Activated naive CD8-positive, alpha-beta T cell (primary cell): ENCODE measurements at regions not wholly inside any gene's neighbourhood (a gene's known extent, or its start where the extent isn't known, plus 50 kb on each side); places are given as distances from the start of the nearest gene placed in this dataset.

Source experiments
- H3K27ac Mint-ChIP-seq: one replicate; pipeline ENCODE4 v1.8.0; 2021; ENCODE audit warnings: mixed read lengths
- H3K27me3 Mint-ChIP-seq: one replicate; pipeline ENCODE4 v1.8.0; 2021; ENCODE audit warnings: mixed read lengths
- H3K36me3 Mint-ChIP-seq: one replicate; pipeline ENCODE4 v1.8.0; 2021; ENCODE audit warnings: mixed read lengths
- H3K4me1 Mint-ChIP-seq: one replicate; pipeline ENCODE4 v1.8.0; 2021; ENCODE audit warnings: low read depth, mixed read lengths
- H3K4me3 Mint-ChIP-seq: one replicate; pipeline ENCODE4 v1.8.0; 2021; ENCODE audit warnings: mild to moderate bottlenecking, mixed read lengths
- H3K9me3 Mint-ChIP-seq: one replicate; pipeline ENCODE4 v1.8.0; 2021; ENCODE audit warnings: low read depth, mixed read lengths

DNA sequence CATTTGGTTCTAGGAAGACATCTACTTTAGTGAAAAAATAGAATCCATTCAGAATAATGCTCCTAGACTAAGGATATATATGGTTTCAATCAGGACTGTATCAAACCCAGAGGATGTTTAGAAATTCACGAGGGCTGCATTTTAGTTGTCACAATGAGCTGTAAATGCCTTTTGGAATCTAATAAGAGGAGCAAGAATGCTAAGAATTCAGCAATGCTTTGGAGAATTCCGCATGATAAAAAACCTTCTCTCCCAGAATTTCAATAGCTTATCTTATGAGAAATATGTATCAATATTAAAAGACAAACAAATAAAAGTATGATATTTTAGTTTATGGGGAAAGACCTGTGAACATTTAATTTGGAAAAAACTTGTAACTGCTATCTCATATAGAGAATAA lies 885.1 kb downstream of the ZPLD1 start:
- Mint-ChIP-seq H3K36me3 (no peaks in the 10 kb centered on the region), H3K4me3 (no peak overlapping the region), H3K27ac (no peak overlapping the region), H3K9me3 (no peaks in the 10 kb centered on the region), H3K27me3 (no peaks in the 10 kb centered on the region), H3K4me1 (no peaks in the 10 kb centered on the region)

DNA sequence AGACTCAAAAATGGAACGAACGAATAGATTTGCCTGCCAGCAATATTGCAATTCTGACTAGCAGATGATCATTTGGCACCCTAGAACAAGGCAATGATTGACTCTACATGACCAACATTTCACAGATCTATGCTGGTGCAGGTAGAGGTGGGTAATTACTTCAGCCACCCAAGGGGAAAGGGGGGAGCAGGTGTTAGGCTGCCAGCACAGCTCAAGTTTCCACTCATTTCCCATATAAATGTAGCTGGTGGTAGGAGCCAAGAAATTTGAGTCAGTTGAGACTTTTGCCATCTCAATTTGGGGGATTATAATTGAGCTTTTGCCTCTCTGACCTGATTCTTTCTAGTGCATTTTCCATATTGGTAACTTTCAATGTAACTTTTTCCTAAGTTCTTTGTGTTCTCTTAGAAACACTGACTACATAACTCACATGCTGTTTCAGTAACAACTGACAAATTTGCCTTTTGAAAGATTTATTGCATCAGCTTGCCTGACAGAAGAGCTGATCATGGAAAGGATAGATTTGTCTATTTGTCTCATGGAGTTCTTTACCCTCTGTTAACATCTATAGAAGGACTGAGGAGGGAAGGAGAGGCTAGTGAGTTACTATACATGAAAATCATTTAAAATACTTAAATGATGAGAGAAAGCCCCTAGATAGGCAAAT lies 902.5 kb downstream of the ZPLD1 start:
- Mint-ChIP-seq H3K27me3 (peaks cover 2% of the 10 kb centered on the region), H3K36me3 (no peaks in the 10 kb centered on the region), H3K4me1 (no peaks in the 10 kb centered on the region), H3K9me3 (no peaks in the 10 kb centered on the region), H3K27ac (no peak overlapping the region), H3K4me3 (no peak overlapping the region)

DNA sequence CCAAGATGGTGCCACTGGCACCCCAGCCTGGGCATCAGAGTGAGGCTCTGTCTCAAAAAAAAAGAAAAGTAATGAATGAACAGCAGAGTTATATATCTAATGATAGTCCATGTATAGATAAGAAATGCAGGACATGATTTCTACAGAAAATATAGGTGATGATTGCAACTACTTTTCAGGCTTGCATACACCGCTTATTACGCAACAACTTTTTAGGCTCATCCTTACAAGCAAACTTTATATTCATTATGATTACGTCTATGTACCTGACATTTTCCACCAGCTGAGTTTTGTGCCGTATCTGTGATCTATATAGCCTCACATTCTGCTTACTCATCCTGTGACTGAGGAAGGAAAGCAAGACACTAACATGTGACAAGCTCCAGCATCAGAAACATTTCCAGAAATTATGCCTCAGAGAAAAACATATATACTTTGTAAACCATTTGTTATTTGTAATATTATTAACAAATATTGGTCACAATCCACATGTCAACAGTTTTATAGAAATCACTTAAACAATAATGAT lies 906.3 kb downstream of the ZPLD1 start:
- no peaks in the 10 kb centered on the region for H3K4me1 Mint-ChIP-seq
- no peak overlapping the region for H3K4me3 Mint-ChIP-seq
- no peaks in the 10 kb centered on the region for H3K9me3 Mint-ChIP-seq
- no peaks in the 10 kb centered on the region for H3K27me3 Mint-ChIP-seq
- no peak overlapping the region for H3K27ac Mint-ChIP-seq
- H3K36me3 Mint-ChIP-seq = no peaks in the 10 kb centered on the region

DNA sequence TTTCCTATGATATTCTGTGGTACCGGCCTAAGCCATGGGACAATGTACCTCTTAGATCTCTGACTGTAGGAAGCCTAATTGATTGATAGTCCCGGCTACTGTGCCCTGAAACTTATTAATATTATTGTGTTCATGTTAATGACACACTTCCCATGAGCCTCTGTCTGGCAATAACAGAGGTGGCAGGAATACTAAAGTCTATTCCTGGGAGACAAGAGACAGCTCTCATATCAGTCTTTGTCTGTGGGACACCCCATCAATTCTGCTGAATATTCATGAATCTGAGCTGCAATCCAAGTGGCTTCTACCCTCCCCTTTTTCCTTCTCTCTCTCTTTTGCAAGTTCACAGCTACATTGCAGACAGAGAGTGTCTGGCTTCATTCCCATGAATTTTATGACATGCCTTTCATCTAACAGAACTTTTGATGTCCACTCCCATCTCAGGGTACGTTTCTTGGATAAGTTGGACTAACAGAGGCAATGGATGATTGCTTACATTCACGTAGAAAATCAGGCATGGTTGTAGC lies 907.5 kb downstream of the ZPLD1 start:
- Mint-ChIP-seq H3K4me3 (no peak overlapping the region), H3K27me3 (no peaks in the 10 kb centered on the region), H3K4me1 (no peaks in the 10 kb centered on the region), H3K27ac (no peak overlapping the region), H3K9me3 (no peaks in the 10 kb centered on the region), H3K36me3 (no peaks in the 10 kb centered on the region)

DNA sequence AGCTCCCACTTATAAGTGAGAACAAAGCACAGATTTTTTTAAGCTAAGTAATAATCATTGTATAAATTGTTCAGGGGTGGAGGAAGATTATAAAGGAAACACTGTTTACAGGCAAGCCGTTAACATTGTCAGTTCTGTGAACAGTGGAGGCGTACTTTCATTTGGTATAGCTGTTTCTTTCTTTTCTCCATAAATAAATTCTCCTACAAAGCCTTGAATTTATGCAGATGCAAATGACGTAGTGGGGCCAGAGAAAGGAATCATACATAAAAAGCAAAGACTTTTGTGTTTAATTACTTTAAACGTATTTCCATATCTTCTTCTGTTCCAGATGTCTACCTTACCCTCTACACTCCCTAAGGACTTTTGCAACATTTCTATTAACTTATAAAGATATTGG lies 914.9 kb downstream of the ZPLD1 start:
- Mint-ChIP-seq H3K4me1 (no peaks in the 10 kb centered on the region), H3K9me3 (no peaks in the 10 kb centered on the region), H3K27ac (no peak overlapping the region), H3K4me3 (no peak overlapping the region), H3K36me3 (no peaks in the 10 kb centered on the region), H3K27me3 (no peaks in the 10 kb centered on the region)

DNA sequence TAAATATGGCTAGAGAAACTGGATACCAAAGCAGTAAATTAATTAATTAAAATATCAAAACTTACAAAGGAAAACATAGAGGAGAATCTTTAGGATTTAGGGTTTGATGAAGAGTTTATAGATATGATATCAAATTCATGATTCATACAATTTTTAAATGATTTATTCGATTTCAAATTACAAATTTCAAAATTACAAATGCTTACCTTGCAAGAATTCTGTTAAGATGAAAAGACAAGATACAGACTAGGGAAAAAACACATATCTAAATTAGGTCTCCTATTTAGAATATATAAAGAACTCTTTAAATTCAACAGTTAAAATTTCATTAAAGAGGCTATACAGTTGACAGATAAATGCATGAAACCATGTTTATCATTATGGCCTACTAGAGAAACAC lies 930.7 kb downstream of the ZPLD1 start:
- Mint-ChIP-seq H3K27me3 (no peaks in the 10 kb centered on the region), H3K27ac (no peak overlapping the region), H3K9me3 (peaks cover 3% of the 10 kb centered on the region), H3K4me1 (no peaks in the 10 kb centered on the region), H3K36me3 (no peaks in the 10 kb centered on the region), H3K4me3 (no peak overlapping the region)

DNA sequence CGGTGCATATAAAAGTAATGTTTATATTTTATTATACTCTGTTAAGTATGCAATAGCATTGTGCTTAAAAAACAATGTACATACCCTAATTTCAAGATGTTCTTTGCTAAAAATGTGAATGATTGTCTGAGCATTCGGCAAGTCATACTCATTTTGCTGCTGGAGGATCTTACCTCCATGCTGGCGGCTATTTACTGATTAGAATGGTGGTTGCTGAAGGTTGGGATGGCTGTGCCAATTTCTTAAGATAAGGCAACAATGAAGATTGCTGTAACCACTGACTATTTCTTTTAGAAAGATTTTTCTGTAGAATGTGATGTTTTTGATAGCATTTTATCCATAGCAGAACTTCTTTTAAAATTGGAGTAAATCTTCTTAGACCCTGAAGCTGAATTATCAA lies 932.7 kb downstream of the ZPLD1 start:
- H3K27me3 Mint-ChIP-seq = no peaks in the 10 kb centered on the region
- H3K4me1 Mint-ChIP-seq = no peaks in the 10 kb centered on the region
- H3K36me3 Mint-ChIP-seq = no peaks in the 10 kb centered on the region
- H3K4me3 Mint-ChIP-seq = no peak overlapping the region
- no peak overlapping the region for H3K27ac Mint-ChIP-seq
- H3K9me3 Mint-ChIP-seq = peaks cover 3% of the 10 kb centered on the region

DNA sequence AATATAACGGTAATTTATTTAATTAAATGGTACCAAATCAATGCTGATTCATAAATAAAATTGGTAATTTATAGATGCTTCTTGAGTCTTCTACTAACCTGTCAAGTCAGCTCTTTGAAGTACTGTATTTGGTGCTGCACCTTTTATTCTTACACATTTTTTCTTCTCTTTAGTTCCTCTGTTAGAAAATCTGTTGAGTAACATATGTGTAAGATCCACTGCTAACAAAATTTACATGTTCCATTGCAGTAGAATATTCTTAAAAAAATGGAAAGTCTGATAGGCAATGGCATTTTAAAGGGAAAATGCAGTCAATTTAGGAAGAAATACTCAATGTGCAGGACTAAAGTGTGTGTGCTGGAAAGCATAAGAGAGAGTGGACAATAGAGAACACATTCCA lies 936.6 kb downstream of the ZPLD1 start:
- Mint-ChIP-seq H3K4me3 (no peak overlapping the region), H3K9me3 (peaks cover 3% of the 10 kb centered on the region)

DNA sequence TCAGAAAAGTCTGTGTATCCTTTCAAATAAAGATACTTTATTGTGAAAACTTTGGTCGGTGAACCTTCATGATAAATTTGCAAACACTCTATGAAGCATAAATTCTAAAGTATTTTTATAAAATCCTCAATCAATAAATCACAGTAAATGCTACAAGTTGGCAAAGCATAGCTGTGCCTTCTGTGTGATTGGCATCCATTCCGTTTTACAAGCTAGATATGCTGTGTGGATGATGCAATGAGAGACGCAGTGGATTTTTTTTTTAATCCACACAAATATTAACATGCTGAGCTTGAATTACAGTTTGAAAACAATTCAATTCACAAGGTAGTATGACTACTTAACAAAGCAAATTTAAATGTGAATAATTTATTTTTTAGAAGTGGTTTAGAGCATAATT lies 937.2 kb downstream of the ZPLD1 start:
- Mint-ChIP-seq H3K36me3 (no peaks in the 10 kb centered on the region), H3K27ac (no peak overlapping the region), H3K9me3 (peaks cover 3% of the 10 kb centered on the region), H3K27me3 (no peaks in the 10 kb centered on the region), H3K4me1 (no peaks in the 10 kb centered on the region), H3K4me3 (no peak overlapping the region)

More for the DNA sequence above, 936.6 kb downstream of the ZPLD1 start:
- Mint-ChIP-seq H3K27ac (no peak overlapping the region), H3K4me1 (no peaks in the 10 kb centered on the region), H3K27me3 (no peaks in the 10 kb centered on the region), H3K36me3 (no peaks in the 10 kb centered on the region)

DNA sequence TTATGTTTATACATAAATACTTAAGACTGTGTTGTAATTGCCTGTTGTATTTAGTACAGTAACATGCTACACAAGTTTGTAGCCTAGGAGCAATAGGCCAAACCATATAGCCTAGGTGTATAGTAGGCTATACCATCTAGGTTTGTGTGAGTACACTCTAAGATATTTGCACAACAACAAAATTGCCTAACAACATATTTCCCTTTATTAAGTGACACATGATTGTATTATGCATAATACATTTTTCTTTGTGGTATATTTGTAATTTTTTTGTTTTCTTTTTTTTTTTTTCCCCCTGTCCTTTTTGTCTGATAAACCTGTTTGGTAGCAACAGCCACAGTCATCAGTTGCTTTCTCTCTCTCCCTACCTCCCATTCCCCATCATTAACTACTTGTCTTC lies 945.6 kb downstream of the ZPLD1 start:
- Mint-ChIP-seq H3K9me3 (no peaks in the 10 kb centered on the region), H3K36me3 (no peaks in the 10 kb centered on the region), H3K27ac (no peak overlapping the region), H3K4me3 (no peak overlapping the region), H3K4me1 (no peaks in the 10 kb centered on the region), H3K27me3 (no peaks in the 10 kb centered on the region)

DNA sequence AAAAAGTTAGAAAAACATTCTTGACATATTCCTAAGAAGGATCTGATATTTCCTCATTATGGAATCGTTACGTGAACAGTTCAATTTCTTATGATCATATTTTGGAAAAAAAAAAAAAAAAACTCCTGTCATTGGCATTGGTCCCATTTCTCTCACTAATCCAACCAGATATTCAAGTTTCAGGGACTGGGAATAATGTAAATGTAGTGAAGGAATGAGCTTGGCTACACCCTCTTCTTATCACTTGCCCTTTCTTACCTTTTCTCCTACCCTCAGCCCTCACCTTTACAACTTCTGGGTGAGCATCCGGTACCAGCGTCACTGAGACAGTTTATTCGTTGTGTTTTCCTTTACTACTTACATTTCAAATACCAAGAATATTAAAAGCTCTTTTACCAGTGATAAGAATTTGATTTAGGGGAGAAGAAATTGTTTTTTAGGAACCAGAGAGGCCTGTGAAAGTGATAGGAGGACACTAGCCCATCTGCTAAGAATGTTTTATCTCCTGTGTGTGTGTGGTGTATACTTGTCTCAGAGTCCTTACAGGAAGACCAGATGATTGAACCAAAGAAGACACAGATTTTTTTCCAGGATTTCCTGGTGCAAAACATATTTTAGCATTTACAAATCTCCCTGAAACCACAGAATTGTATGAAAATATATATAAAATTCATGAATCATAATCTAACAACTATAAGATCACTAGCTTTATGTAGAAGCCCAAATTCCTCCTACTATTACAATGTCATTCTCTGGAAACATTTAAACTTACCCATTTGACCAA lies 946.7 kb downstream of the ZPLD1 start:
- no peaks in the 10 kb centered on the region for H3K9me3 Mint-ChIP-seq
- no peak overlapping the region for H3K27ac Mint-ChIP-seq
- no peaks in the 10 kb centered on the region for H3K27me3 Mint-ChIP-seq
- H3K4me1 Mint-ChIP-seq = no peaks in the 10 kb centered on the region
- H3K4me3 Mint-ChIP-seq = no peak overlapping the region
- H3K36me3 Mint-ChIP-seq = no peaks in the 10 kb centered on the region

DNA sequence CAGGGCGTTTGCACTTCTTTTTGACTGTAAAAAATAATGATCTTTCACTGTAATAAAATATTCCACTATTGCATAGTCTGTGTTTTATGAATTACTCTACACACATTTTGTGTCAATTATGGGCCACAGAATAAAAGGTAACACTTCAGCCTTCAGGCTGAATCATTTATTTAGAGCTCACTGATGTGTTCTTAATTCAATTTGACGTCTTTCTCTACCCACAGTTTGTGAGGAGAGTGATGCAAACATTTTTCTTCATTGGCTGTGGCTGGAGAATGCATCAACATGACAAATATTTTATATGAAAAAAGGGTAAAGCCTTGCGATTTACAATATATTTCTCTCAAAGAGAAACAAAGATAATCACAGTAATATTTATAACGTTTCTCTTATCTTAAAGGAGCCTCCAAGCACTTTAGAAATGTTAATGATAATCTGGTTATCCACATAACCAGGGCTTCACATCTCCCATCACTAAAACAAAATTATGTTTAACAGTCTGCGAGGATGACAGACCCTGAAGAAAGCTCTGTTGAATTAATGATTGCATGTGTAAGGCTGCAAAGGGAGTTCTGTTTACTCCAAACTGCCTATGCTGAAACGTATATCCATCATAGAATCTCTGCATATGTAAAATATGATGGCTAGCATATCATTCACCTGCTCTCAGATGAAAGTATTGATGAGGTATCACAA lies 951.3 kb downstream of the ZPLD1 start:
- Mint-ChIP-seq H3K36me3 (no peaks in the 10 kb centered on the region), H3K27me3 (no peaks in the 10 kb centered on the region), H3K4me3 (no peak overlapping the region), H3K9me3 (no peaks in the 10 kb centered on the region), H3K4me1 (no peaks in the 10 kb centered on the region), H3K27ac (no peak overlapping the region)

DNA sequence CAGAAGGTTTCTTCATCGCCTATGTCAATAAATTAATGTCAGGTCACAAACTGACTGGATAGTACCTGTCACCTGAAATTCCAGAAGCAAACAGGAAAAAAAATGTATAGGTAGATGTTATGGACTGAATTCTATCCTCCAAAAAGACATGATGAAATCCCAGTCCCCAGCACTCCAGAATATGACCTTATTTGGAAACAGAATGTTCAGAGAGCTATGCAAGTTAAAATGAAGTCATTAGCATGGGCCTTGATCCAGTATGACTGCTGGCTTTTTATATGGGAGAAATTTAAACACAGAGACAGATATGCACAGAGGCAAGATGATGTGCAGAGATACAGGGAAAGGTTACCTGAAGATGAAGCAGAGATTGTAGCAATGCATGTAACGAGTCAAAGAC lies 953.4 kb downstream of the ZPLD1 start:
- no peaks in the 10 kb centered on the region for H3K36me3 Mint-ChIP-seq
- H3K27me3 Mint-ChIP-seq = no peaks in the 10 kb centered on the region
- no peak overlapping the region for H3K4me3 Mint-ChIP-seq
- no peaks in the 10 kb centered on the region for H3K4me1 Mint-ChIP-seq
- no peaks in the 10 kb centered on the region for H3K9me3 Mint-ChIP-seq
- H3K27ac Mint-ChIP-seq = no peak overlapping the region

DNA sequence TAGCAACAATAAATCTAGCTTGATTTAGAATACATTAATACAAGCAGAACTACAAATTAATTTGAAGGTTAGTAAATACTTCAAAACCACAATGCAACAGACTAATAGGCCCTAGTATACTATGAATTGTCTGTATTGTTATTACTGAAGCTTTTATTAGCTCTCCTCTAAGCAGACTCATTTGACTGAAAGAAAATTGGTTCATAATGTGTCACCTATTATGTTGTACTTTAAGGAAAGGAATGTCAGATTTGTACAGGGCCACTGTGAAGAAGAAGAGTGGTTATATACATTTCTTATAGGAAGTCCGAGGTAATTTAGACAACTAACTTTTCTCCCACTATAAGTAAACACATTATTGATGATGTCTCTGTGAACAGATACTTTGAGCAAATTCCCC lies 954.5 kb downstream of the ZPLD1 start:
- Mint-ChIP-seq H3K27ac (no peak overlapping the region), H3K4me1 (no peaks in the 10 kb centered on the region), H3K36me3 (no peaks in the 10 kb centered on the region), H3K27me3 (no peaks in the 10 kb centered on the region), H3K4me3 (no peak overlapping the region), H3K9me3 (peaks cover 5% of the 10 kb centered on the region)
